Activated CD4-positive, alpha-beta T cell treated with anti-CD3 and anti-CD28 coated beads, Interleukin-2, Interleukin-6, amounts not matched to agents 100 ng/mL and 50 ng/mL, durations not matched to agents 16 hours and 8 hours (primary cell): ENCODE measurements at regions not wholly inside any gene's neighbourhood (a gene's known extent, or its start where the extent isn't known, plus 50 kb on each side); places are given as distances from the start of the nearest gene placed in this dataset.

Experiments used
- DNase-seq: peaks from one replicate; pipeline ENCODE4 v3.0.0-alpha.2; 2020

DNA sequence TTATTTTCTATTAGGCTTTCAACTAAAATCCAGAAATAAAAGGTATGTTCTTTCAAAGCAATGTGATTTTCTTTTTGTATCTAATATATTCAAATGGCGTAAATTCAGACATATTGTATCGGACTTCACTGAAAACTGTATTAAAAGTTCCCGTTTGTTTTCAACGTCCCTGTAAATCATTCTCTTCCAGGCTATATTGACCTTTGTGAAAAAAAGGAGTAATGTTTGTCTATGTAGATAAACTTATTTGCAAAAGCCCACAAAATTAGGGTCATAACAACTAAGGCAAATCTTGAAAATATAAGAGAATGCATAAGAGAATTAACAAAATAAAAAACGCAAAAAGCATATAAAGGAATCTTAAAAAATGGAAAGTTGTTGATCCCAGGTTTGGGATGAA lies 1492.4 kb downstream of the AACS start:
- DNase-seq, result no peak

DNA sequence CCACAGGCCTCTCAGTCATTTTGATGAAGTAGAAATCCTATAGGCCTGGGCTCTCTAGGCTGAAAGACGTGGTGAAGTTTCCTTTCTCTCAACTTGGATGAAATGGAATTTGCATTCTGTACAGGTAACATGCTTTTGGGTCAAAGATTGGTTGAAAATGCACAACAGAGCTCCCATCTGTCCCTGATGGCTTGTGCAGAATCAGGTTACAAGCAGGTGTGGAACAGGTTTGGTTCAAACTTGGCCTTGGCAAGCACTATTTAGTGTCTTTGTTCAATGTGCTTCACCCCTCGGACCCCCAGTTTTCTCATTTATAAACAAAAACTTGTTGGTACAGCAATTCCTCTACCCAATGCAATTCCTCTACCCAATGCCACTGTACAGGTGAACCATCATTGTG lies 1493.0 kb downstream of the AACS start:
- no peak for DNase-seq

DNA sequence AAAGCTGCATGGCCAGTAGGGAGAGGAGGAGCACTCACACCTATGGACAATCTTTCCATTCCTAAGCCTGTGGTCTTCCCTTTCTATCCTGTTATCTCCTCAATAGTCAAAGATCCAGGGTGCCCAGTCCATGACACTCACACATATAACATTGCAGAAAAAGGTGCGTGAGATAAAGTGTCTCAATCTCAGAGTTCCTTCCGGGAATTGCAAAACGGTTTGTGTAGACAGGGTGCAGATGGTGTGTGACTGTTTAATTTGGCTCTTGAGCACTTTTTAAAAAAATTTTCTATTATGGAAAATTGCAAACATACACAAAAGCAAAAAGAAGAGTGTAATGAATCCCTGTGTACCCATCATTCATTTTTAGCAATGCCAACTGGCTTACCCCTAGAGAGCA lies 1493.6 kb downstream of the AACS start:
- DNase-seq, result no peak

DNA sequence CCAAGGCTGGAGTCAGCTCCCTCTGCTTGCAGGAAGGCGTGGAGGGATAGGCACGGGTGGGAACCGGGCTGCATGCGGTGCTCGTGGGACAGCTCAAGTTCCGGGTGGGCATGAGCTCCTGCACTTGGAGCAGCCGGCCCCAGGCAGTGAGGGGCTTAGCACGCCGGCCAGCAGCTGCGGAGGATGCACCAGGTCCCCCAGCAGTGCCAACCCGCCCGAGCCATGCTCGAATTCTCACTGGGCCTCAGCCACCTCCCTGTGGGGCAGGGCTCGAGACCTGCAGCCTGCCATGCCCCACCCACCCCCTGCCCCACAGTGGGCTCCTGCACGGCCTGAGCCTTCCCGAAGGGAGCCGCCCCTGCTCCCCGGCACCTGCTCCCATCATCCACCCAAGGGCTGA lies 1501.8 kb downstream of the AACS start:
- DNase-seq, result no peak

DNA sequence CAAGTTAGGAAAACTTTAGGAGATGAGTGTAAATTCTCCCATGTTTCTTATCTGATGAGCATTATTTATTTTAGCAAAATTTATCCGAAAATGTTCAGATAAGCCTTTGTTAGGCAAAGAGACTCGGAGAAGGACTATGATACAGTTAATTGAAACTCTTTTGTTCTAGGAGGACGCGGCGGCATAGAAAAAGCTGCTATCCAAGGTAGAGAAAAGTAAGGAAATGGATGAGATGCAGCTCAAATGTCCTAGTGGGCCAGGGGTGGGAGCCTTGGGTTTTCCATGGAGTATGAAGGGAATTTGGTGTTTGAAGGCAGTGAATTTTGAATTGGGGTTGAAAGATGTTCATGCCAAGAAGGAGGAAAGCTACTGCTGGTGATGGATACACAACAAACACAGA lies 1504.5 kb downstream of the AACS start:
- no peak for DNase-seq

DNA sequence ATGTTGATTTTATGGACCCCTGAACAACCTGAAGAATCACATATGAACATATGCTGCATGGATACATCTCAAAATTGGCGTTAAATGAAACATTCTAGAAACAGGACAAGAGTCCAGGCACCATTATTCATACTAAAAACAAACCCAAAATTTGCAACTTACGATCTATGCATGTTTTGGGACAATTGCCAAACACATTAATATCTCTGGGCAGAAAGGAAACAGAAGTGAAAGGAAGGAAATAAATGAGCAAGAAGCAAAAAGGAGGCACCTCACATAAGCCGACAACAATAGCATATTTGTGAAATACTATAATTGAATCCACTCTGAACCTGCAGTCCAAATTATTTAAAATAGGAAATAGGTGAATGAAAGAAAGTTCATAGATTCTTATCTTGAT lies 1505.3 kb downstream of the AACS start:
- DNase-seq, result no peak

DNA sequence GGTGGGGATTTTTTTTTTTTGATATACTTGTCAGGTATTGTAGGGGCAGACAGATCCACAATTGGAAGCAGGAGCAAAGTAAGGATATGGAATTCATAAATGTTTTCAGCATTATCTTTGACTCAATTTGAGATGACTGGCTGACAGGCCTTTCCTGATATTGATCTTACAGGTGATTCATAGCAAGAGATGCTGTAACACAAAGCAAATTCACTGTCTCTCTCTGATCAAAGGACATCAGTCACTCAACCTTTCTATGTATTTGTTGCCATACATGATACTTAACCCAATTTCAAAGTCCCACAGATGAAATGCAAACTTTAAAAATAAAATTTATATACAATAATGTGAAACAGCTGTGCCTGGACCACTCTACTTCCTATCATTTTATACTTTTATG lies 1506.9 kb downstream of the AACS start:
- peak; percentile 15 for DNase-seq

DNA sequence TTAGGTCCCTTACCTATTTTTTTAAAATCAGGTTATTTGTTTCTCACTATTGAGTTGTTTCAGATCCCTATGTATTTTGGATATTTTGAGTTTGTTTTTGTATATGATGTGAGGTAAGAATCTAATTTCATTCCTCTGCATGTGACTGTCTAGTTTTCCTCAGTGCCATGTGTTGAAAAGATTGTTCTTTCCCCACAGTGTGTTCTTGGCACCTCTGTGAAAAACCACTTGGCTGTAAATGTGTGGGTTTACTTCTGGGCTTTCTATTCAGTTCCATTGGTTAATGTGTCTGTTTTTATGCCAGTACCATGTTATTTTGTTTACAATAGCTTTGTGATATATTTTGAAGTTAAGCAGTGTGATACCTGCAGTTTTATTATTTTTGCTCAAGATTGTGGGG lies 1516.4 kb downstream of the AACS start:
- no peak for DNase-seq

DNA sequence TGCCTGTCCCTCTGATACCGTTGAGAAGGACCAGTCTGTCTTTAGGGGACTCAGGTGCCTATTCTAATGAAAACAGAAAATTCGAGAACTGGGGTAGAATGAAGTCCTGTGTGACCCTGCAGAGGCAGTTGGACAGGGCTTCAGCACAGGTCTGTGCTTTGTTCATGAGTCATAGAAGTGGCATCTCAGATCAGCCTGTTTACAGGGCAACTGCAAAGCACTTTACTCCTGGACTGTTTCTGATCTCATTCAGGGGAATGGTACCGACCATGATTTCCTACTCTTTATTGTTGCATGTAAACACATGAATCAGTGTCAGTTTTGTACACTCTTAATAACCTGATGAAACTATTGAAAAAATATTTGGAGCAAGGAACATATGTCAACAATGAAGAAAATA lies 1517.0 kb downstream of the AACS start:
- DNase-seq, result no peak

DNA sequence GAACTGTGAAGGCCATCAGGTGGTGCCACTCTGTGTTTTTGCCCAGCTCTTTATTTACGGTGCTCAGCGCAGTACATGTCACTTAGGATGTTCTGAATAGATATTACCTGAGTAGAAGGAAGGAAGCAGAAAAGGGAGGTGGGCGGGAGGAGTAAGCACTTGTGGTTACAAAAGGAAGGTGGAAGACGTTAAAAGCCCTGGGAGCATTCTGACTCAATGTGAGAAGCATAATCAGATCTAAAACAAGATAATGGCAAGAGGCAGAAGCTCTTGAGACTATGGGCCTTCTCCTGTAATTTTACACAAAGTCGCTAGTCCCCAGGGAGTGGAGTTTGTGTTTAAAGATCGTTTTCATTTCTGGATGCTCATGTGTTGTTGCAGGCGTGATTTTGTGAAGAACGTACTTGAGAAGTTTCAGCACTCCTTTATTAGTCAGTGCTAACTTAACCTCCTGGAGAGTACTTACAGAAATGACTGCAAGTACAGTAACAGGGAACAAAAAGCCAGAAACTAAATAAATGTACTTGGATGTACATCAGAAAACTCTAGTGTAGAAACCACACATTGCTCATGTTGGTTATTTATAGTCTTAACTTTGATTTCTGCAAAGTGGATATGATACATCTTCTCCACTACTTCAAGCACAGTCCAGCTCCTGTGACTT lies 1523.5 kb downstream of the AACS start:
- DNase-seq, result peak; percentile 74

DNA sequence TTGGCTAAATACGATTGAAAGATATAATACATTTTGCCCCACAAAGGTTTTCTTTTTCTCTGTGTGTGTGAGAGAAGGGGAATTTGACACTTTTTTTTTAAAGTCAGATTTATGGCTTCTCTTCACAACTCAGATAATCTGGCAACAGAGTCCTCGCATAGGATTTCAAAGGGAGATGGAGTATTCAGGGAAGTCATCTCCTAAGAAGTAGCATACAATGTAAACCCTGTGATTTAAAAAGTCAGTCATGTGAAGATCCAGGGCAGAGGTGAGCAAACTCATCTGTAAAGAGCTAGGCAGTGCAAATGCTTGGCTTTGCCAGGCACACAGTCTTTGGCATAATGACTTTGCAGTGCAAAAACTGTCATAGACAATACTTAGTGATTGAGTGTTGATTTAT lies 1526.3 kb downstream of the AACS start:
- DNase-seq, result no peak

DNA sequence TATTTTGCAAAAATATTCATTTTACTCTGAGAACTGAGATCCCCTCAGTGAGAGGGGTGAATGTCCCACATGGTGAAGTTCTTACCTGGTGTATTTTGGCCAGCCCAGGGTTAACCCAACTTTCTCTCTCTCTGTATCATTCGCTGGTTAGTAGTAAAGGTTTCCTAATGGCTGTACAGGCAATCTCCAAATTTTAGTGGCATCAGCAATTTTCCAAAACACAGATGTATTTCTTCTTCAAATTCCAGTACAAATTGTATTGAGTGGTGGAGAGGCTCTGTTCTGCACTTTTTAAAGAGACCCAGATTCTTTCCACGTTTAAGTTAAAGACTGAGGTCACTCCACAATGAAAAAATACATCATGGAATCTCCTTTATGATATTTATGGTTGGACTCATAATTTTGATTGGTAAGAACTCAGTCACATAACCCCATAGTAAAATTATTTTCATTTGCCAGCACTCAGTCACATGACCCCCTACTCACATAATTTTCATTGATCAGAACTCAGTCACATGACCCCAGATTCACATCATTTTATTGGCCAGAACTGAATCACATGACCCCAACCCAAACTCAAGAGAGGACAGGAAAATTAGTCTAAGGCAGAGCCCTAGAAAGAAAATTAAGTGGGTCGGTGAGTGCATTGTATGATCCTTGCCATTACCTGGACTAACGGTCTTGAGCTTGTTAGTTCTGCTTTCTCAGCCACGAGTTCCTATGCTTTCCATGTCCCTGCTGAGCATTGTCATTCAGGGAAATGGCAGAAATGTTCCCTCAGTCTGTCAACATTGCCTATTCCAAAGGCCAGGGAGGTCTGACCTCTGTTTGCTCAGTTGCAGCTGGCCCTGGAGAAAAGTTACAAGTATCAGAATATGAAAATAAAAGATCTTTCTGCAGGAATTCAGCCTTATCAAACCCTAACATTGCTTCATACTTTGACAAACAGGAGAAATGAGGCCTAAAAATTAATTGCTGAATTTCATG lies 1536.2 kb downstream of the AACS start:
- no peak for DNase-seq

DNA sequence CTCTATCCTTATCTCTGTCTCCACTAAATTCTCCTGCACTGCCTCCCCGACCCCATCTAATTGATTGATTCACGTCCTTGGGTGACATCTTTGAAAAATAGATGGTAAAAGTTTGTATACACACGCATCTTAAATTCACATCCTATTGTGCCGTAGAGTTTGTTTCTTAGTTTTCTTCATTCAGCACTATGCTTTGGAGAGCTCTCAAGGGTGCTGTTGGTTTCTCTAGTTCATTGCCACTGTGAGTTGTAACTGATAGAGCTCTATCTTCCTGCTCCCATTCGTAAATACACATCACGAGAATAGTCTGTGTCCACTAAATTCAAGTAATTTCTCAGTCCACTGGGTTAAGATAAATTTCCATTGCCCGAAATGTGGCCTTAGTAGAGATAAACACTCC lies 1537.4 kb downstream of the AACS start:
- DNase-seq, result no peak

DNA sequence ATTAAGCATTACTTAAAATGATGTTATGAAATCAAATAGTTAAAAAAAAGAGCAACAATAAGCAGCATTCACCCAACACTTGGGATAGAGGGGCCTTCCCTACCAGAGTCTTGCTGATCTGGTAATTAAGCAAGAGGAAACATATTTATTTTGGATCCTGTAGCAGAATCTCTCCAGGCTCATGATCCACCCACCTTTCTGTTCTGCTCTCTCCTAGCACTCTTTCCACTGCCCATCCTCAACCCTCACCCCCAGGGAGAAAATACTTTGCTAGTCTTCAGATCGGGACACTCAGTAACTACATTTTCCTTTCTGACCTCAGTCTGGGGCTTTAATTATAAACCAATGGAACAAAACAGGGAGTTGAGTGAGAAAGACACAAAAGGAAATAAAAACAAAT lies 1541.9 kb downstream of the AACS start:
- DNase-seq, result no peak

DNA sequence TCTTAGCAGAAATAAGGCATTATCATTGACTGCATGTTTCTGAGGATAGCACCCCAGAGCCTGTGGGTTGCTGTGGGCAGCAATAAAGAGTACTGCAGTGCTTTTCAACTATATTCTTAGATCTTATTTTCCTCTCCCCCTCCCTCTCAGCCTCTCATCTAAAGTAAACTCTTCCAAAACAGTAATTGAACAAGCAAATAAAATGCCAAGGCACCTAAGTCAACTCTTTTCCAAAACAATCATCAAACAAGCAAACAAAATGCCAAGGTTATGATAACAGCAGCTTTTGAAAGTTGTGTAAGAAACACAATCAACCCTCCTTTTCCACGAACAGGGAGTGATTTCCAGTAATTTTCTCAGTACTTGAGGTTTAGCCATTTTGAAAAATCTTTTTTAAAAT lies 1542.6 kb downstream of the AACS start:
- DNase-seq, result no peak

DNA sequence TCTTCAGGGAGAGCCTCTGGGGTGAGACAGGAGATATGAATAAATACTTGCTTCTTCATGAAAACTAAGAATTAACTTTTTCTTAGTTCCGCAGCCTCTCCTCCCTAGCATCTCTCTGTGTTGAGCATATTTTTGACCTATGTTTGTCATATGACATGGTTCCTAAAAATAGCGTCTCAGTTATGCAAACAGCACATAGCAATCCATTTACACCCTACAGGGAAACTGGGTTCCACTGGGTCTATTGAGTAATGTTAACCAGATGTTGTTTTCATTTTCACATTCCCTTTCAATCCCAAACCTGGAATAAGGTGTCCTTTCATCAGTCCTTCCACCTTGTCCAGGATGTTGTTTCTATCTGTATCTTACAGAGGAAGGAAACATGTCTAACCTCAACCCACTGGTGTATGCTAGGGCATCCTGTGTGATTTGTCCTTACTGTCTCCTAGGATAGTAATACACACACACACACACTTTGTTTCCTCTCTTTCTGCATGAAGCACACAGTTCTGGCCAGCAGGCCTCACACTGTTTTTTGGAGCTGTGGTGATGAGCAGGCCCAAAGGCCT lies 1543.5 kb downstream of the AACS start:
- DNase-seq, result no peak

DNA sequence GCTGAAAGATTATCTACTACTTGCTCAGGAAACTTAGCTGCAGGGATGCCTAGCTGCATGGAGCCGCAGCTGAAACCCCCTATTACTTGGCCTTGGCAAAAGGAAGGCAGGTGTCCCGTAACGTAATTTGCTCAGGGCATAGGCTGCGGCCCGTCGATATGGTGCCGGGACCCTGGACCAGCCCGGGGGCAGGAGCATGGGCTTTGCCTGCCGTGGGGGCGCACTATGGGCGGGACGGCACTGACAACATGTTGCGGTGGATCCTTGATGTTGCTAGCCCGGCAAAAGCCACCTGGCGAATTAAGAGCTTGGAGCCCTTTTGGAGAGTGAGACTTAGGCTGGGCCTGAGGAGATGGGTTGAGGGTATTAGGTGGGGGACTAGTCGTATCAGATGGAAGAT lies 1551.2 kb downstream of the AACS start:
- no peak for DNase-seq

DNA sequence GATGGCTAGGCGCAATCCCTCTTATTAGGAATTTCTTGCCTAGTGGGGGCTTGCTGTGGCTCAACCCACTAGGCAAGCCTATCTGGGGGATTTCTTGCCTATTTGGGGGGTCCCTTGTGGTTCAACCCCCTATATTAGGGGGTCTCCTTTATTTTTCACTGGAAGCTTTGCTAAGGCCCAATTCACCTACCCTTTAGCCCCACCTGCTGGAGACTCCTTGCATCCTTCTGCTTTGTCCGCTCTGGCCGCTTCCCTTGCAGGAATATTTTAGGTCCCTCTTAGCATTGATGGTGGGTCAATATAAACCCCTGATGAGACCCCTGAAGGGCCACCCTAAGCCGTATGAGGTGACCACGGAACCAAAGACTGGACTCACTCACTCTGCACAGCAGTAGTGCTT lies 1552.1 kb downstream of the AACS start:
- peak; percentile 12 for DNase-seq

DNA sequence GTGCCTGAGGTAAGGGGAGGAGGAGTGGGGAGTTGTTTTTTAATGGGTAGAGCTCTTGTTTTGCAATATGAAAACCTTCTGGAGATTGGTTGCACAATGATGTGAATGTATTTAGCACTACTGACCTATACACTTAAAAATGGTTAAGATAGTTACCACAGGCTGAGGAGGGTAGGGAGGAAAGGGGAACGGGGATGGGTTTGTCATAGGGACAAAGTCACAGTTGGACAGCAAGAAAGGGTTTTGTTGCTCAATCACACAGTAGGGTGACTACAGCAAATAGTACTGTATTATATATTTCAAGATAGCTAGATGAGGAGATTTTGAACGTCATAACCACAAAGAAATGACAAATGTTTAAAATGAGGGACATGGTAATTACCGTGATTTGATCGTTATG lies 1562.4 kb downstream of the AACS start:
- no peak for DNase-seq

DNA sequence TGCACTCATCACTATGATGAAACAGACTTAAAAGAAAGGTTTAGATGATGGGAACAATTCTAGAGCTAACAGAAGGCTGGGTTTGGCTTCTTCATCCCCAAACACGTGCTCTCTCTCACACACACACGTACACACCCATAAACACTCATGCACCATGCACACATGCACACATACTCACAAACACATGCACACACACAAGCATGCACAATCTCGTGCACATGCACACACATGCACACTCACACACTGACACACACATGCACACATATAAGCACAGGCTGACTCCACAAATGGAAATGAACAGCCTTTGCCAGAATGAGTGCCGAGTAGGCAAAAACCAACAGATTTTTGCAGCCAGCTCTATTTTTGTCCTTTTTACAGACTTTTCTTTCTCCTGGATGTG lies 1571.6 kb downstream of the AACS start:
- no peak for DNase-seq

DNA sequence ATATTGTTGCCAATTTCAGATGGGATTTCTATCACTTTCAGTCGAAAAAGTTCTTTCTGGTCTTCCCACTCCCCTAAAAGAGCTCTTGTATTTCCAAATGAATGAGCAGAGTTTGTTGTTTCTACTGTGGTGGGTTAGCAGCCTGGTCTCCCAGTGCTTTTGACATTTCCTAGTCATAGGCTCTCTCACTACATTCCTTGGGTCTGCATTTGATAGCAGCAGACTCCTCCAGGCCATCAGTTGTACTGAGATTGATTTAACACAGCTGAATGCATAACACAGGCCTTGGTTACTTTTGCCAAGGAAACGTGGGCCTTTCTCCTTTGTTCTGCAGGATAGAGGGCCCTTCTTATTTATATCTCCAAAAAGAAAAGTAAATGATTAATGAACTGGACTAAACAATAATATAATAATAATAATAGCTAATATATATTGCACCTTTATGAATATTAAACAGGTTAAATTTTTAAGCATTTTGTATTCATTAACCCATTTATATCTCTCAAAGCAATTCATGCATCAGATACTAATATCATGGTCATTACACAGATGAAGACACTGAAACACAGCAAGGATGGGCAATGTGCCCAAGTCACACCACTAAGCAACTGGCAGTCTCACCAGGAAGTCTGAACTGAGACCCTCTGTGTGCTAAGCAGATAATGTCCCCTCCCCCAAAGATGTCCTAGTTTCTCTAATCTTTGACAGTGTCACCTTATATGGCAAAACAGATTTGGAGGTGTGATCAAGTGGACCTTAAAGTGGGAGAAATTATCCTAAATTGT lies 1579.2 kb downstream of the AACS start:
- DNase-seq, result no peak

DNA sequence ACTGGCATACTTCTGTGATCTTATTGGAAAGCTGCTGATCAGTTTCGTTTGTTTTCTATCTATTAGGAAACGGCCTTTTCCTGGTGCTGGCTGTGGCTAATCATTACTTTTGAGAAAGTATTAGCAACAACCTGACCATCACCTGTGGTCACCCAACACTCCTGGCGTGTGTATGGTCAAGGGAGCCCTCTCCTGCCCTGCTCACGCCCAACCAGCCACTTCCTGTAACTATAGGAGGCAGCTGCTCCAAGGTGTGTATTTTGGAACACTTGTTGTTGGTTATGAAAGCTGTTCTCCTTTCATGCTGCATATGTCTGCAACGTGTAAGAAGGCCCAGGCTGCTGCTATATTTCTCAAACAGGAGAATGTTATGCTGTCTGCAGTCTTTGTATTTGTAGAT lies 1582.8 kb downstream of the AACS start:
- no peak for DNase-seq

DNA sequence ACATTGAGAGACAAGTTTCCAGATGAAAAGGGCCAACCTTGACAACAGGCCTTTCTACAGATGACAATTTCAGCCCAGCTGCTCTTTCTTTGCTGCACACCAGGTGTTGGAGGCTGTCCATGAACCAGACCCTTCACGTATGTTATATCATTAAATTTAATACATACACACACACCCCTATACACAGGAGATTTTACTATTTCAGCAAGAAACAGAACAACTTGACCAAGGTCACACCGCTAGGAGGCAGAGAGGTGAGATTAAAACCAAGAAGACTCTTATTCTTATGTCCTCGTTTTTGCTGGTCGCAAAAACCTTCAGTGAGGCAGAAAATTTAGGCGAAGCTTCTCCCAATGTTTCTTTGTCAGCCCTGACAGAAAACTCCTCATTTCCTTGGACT lies 1585.9 kb downstream of the AACS start:
- no peak for DNase-seq
